Colonic mucosa (tissue), 4 donors: ENCODE measurements at regions not wholly inside any gene's neighbourhood (a gene's known extent, or its start where the extent isn't known, plus 50 kb on each side); places are given as distances from the start of the nearest gene placed in this dataset.

Source experiments
- DNase-seq: peaks from one replicate; pipeline ENCODE4 v3.0.0-alpha.2; 2020
- H3K27ac ChIP-seq: fragments of 200-600 bp; one replicate; pipeline ENCODE4 v1.8.0; 2021
- H3K27me3 ChIP-seq: fragments of 200-600 bp; one replicate; pipeline ENCODE4 v1.8.0; 2021
- H3K36me3 ChIP-seq: fragments of 200-600 bp; one replicate; pipeline ENCODE4 v1.8.0; 2021
- H3K4me1 ChIP-seq: fragments of 200-600 bp; one replicate; pipeline ENCODE4 v1.8.0; 2021; ENCODE audit warnings: mild to moderate bottlenecking
- H3K4me3 ChIP-seq: fragments of 200-600 bp; one replicate; pipeline ENCODE4 v1.8.0; 2021
- H3K9ac ChIP-seq, 2 donors: one replicate each; pipeline ENCODE4 v1.7.0; 2013; ENCODE audit warnings: control low read depth in 2 of 2, low read depth in 2 of 2, low read length in 2 of 2
- H3K9me3 ChIP-seq: fragments of 200-600 bp; one replicate; pipeline ENCODE4 v1.8.0; 2021
- CTCF ChIP-seq: fragments of 200-600 bp; IDR thresholded peaks from one replicate; pipeline ENCODE4 v1.8.0; 2022; ENCODE audit warnings: antibody characterized with exemption, mild to moderate bottlenecking
- intact Hi-C: fragments of 100-400 bp; cut with DNase I; formaldehyde crosslinking; loops from one replicate; pipeline ENCODE4 v1.14.1; 2022
- donor health status: healthy.
- donor health status: DM: no; HTN: no; CAD: no.
- donor health status: DM: no; HTN: no; CAD: no.

- Histone ChIP-seq H3K4me1 (no peaks in the 10 kb centered on the region), H3K27me3 (no peaks in the 10 kb centered on the region), H3K9me3 (no peaks in the 10 kb centered on the region), H3K9ac (no peak overlapping the region), H3K27ac (no peak overlapping the region), H3K4me3 (no peak overlapping the region), H3K36me3 (no peaks in the 10 kb centered on the region)
- DNase-seq: no peak
- TF ChIP-seq CTCF: no peak
- intact Hi-C loops: no loop called here
These were observed 253.3 kb upstream of the TCF4 start for GRCh38 chr18:55841314-55841713.

GRCh38 chr18:55840601-55841170 lies 252.7 kb upstream of the TCF4 start:
- H3K9ac ChIP-seq: no peak overlapping the region
- H3K4me1 ChIP-seq: no peaks in the 10 kb centered on the region
- intact Hi-C loops: no loop called here
- H3K27me3 ChIP-seq: no peaks in the 10 kb centered on the region
- no peak overlapping the region for H3K27ac ChIP-seq
- H3K36me3 ChIP-seq: no peaks in the 10 kb centered on the region
- no peak for TF ChIP-seq CTCF
- no peak overlapping the region for H3K4me3 ChIP-seq
- DNase-seq: no peak
- H3K9me3 ChIP-seq: no peaks in the 10 kb centered on the region

GRCh38 chr18:55839343-55839742 lies 251.4 kb upstream of the TCF4 start:
- no peak for TF ChIP-seq CTCF
- Histone ChIP-seq H3K4me3 (no peak overlapping the region), H3K9me3 (no peaks in the 10 kb centered on the region), H3K27me3 (no peaks in the 10 kb centered on the region), H3K9ac (no peak overlapping the region), H3K27ac (no peak overlapping the region), H3K36me3 (no peaks in the 10 kb centered on the region), H3K4me1 (no peaks in the 10 kb centered on the region)
- no peak for DNase-seq
- intact Hi-C loops: no loop called here

GRCh38 chr18:55838841-55839240 lies 250.8 kb upstream of the TCF4 start:
- H3K27ac ChIP-seq: no peak overlapping the region
- no peak for TF ChIP-seq CTCF
- no peaks in the 10 kb centered on the region for H3K27me3 ChIP-seq
- intact Hi-C loops: no loop called here
- H3K4me3 ChIP-seq: no peak overlapping the region
- no peaks in the 10 kb centered on the region for H3K9me3 ChIP-seq
- no peak overlapping the region for H3K9ac ChIP-seq
- H3K36me3 ChIP-seq: no peaks in the 10 kb centered on the region
- no peak for DNase-seq
- H3K4me1 ChIP-seq: no peaks in the 10 kb centered on the region

GRCh38 chr18:55838319-55838718 lies 250.3 kb upstream of the TCF4 start:
- TF ChIP-seq CTCF: no peak
- no peak overlapping the region for H3K9ac ChIP-seq
- no peaks in the 10 kb centered on the region for H3K4me1 ChIP-seq
- H3K27ac ChIP-seq: no peak overlapping the region
- no peaks in the 10 kb centered on the region for H3K27me3 ChIP-seq
- no peak overlapping the region for H3K4me3 ChIP-seq
- no peaks in the 10 kb centered on the region for H3K9me3 ChIP-seq
- H3K36me3 ChIP-seq: no peaks in the 10 kb centered on the region
- DNase-seq: no peak
- intact Hi-C loops: no loop called here
